ENCODE measurements at regions not wholly inside any gene's neighbourhood (a gene's known extent, or its start where the extent isn't known, plus 50 kb on each side); places are given as distances from the start of the nearest gene placed in this dataset.

GRCh38 chr9:93852728-93853127 is 102.4 kb downstream of the BARX1 start:
- no peak for TF ChIP-seq CTCF (IDR thresholded peaks at IDR 0.05; ENCODE audit: low read depth, low read length)
- DNase-seq (ENCODE audit: extremely low read depth, low read depth) = no peak

GRCh38 chr9:93846349-93846748 is 108.8 kb downstream of the BARX1 start:
- no peak for DNase-seq (ENCODE audit: extremely low read depth, low read depth)
- TF ChIP-seq CTCF (IDR thresholded peaks at IDR 0.05; ENCODE audit: low read depth, low read length) = no peak

GRCh38 chr9:93843396-93843795 is 111.8 kb downstream of the BARX1 start:
- no peak for TF ChIP-seq CTCF (IDR thresholded peaks at IDR 0.05; ENCODE audit: low read depth, low read length)
- no peak for DNase-seq (ENCODE audit: extremely low read depth, low read depth)

GRCh38 chr9:93830606-93831005 is 124.5 kb downstream of the BARX1 start:
- TF ChIP-seq CTCF (IDR thresholded peaks at IDR 0.05; ENCODE audit: low read depth, low read length) = no peak
- no peak for DNase-seq (ENCODE audit: extremely low read depth, low read depth)

GRCh38 chr9:93830012-93830596 is 125.1 kb downstream of the BARX1 start:
- TF ChIP-seq CTCF (IDR thresholded peaks at IDR 0.05; ENCODE audit: low read depth, low read length) = no peak
- DNase-seq (ENCODE audit: extremely low read depth, low read depth) = no peak

- no peak for DNase-seq (ENCODE audit: extremely low read depth, low read depth)
- TF ChIP-seq CTCF (IDR thresholded peaks at IDR 0.05; ENCODE audit: low read depth, low read length) = no peak
Observed at GRCh38 chr9:93829271-93830011, 125.7 kb downstream of the BARX1 start.

GRCh38 chr9:93828331-93829097 is 126.6 kb downstream of the BARX1 start:
- TF ChIP-seq CTCF (IDR thresholded peaks at IDR 0.05; ENCODE audit: low read depth, low read length) = no peak
- no peak for DNase-seq (ENCODE audit: extremely low read depth, low read depth)
